ENCODE measurements at regions not wholly inside any gene's neighbourhood (a gene's known extent, or its start where the extent isn't known, plus 50 kb on each side); places are given as distances from the start of the nearest gene placed in this dataset.

DNA sequence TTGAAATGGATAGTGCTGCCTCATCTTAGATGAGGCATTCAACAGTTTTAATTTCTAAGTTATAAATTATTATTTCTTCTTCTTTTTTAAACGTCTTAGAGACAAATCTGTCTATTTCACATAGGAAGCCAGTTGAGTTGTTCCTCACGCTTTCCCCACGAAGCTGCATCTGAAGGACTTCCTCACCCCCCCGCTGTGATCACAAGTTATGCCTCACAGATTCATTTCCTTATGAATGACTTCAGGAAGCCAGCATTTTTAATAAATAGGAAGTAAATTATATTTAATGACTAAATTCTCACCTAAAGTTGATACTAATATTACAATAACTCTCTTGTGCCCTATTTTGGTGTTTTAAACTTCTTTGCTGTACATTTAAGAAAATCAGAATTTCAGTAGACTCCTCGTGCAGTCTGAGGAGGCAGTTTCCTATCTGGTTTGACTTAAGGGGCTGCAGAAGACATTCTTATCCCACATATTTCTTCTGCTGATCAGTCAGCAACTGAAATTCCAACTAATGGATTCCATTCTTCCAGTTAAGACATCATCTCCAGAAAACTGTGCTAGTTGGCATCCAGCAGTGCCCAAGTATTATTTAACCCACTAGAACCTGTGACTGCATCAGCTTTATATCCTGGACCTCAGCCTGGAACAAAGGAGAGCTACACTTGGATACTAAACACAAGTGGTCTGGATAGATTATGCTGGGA, 182.7 kb upstream of the CCN2 start:
- POLR2A ChIA-PET: no interaction called here
- DNase-seq (ENCODE audit: extremely low spot score): no peak
- CTCF ChIA-PET: interaction anchor here (1.3 kb wide), 1 partner anchor 211 kb away, joined by 3 read pairs; no protein-coding TSS in a partner anchor
- TF ChIP-seq, protein P1, sequence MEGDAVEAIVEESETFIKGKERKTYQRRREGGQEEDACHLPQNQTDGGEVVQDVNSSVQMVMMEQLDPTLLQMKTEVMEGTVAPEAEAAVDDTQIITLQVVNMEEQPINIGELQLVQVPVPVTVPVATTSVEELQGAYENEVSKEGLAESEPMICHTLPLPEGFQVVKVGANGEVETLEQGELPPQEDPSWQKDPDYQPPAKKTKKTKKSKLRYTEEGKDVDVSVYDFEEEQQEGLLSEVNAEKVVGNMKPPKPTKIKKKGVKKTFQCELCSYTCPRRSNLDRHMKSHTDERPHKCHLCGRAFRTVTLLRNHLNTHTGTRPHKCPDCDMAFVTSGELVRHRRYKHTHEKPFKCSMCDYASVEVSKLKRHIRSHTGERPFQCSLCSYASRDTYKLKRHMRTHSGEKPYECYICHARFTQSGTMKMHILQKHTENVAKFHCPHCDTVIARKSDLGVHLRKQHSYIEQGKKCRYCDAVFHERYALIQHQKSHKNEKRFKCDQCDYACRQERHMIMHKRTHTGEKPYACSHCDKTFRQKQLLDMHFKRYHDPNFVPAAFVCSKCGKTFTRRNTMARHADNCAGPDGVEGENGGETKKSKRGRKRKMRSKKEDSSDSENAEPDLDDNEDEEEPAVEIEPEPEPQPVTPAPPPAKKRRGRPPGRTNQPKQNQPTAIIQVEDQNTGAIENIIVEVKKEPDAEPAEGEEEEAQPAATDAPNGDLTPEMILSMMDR (IDR thresholded peaks at IDR 0.05; ENCODE audit: control extremely low read depth, extremely low read depth, low read depth, missing control alignments): no peak

- ChIA-PET POLR2A (no interaction called here), CTCF (interaction anchor here (1.3 kb wide), 1 partner anchor 210 kb away, joined by 3 read pairs; no protein-coding TSS in a partner anchor)
- TF ChIP-seq, protein P1 (IDR thresholded peaks at IDR 0.05; ENCODE audit: control extremely low read depth, extremely low read depth, low read depth, missing control alignments): no peak
- no peak for DNase-seq (ENCODE audit: extremely low spot score)
These were observed 181.9 kb upstream of the CCN2 start for GRCh38 chr6:132132924-132133639.

- POLR2A ChIA-PET: interaction anchor here (0.5 kb wide), 1 partner anchor 227 kb away, joined by 4 read pairs; no protein-coding TSS in a partner anchor
- TF ChIP-seq, protein P1 (IDR thresholded peaks at IDR 0.05; ENCODE audit: control extremely low read depth, extremely low read depth, low read depth, missing control alignments): no peak
- CTCF ChIA-PET: no interaction called here
- no peak for DNase-seq (ENCODE audit: extremely low spot score)
These were observed 181.2 kb upstream of the CCN2 start for GRCh38 chr6:132132422-132132821.

GRCh38 chr6:132131758-132132157, 180.6 kb upstream of the CCN2 start:
- no peak for DNase-seq (ENCODE audit: extremely low spot score)
- TF ChIP-seq, protein P1 (IDR thresholded peaks at IDR 0.05; ENCODE audit: control extremely low read depth, extremely low read depth, low read depth, missing control alignments): no peak
- ChIA-PET POLR2A (interaction anchor here (0.5 kb wide), 1 partner anchor 228 kb away, joined by 4 read pairs; no protein-coding TSS in a partner anchor), CTCF (no interaction called here)

- no peak for DNase-seq (ENCODE audit: extremely low spot score)
- POLR2A ChIA-PET: no interaction called here
- CTCF ChIA-PET: interaction anchor here (1.2 to 1.5 kb wide), 2 partner anchors 9 to 10 kb away, joined by 3 to 5 read pairs; no protein-coding TSS in a partner anchor
- TF ChIP-seq, protein P1 (IDR thresholded peaks at IDR 0.05; ENCODE audit: control extremely low read depth, extremely low read depth, low read depth, missing control alignments): no peak
These were observed 180.2 kb upstream of the CCN2 start for GRCh38 chr6:132131351-132131750.

DNA sequence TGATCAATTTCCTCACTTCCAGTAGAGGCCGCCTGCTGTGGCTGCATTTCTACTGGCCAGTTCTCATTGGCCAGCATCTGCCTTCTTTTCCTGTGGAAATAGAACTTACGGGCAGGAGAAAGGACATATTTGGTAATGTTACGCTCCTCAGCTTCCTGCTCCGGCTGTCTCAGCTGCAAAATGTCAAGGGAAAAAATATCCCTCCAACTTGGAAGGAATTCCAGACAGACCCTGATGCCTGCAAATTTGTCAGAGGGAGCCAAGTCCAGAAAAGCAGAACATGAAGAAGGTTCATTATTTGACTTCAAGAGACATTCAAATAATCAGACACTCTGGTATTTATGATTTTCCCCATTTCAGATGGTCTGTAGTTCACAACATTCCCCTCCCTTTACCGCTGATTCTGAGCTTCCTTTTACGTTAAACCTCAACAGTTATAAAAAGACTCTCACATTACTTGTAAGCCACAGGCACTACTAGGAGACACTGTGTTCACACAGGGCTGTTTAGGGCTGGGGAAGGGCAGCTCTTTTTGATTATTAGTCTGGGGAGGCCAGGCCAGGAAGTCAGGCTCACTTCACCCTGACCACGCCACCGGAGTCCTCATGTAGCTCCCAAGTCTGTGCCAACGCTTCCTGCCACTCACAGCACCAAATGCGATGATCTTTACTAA, 179.6 kb upstream of the CCN2 start:
- CTCF ChIA-PET: interaction anchor here (1.2 to 1.5 kb wide), 2 partner anchors 9 to 11 kb away, joined by 3 to 5 read pairs; no protein-coding TSS in a partner anchor
- TF ChIP-seq, protein P1 (IDR thresholded peaks at IDR 0.05; ENCODE audit: control extremely low read depth, extremely low read depth, low read depth, missing control alignments): no peak
- POLR2A ChIA-PET: no interaction called here
- DNase-seq (ENCODE audit: extremely low spot score): no peak

Data from GM10248 (cell line).